ENCODE measurements at regions not wholly inside any gene's neighbourhood (a gene's known extent, or its start where the extent isn't known, plus 50 kb on each side); places are given as distances from the start of the nearest gene placed in this dataset.

- DNase-seq (ENCODE audit: low read depth in 2 of 2), result no peak
These were observed 970.5 kb upstream of the SLC35B3 start for GRCh38 chr6:9405825-9406224.

DNA sequence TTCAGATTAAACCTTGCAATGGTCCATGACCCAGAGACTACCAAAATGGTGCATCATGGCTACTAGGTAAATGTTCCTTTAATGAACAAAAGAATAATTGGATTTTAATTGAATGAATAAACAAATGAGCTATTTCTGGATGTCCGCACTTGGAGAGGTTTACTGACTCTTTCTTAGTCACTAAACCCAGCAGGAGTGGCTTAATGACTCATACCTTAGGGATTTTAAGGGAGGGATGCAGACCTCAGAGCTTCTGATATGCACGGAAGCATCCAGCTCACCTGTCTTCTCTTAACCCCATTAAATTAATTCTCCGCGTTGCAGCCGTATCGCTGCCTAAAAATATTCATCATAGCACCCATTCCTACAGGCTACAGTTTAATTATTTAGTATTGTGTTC lies 970.0 kb upstream of the SLC35B3 start:
- no peak for DNase-seq (ENCODE audit: low read depth in 2 of 2)

- DNase-seq (ENCODE audit: low read depth in 2 of 2), result no peak
These were observed 969.2 kb upstream of the SLC35B3 start for GRCh38 chr6:9404351-9405146.

DNA sequence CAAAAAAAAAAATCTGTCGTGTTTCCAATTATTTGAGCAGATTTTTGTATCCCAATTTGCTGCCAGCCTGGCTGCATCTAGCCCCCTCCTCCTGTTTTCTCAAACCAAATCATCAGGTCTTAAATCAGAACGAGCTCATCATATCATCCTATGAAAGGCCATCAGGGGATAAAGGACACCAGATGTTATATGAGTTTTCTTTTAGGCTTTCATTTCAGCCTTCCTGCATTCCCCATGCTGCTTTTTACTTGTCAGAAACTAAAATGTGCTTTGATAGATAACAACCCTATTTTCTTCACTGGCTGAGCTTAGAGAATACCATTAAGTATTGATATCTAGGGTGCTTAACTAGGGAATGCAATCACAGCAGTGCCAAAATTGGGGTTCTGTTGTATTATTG lies 968.4 kb upstream of the SLC35B3 start:
- no peak for DNase-seq (ENCODE audit: low read depth in 2 of 2)

GRCh38 chr6:9401960-9402359 lies 966.6 kb upstream of the SLC35B3 start:
- no peak for DNase-seq (ENCODE audit: low read depth in 2 of 2)

- no peak for DNase-seq (ENCODE audit: low read depth in 2 of 2)
These were observed 964.6 kb upstream of the SLC35B3 start for GRCh38 chr6:9399916-9400315.

DNA sequence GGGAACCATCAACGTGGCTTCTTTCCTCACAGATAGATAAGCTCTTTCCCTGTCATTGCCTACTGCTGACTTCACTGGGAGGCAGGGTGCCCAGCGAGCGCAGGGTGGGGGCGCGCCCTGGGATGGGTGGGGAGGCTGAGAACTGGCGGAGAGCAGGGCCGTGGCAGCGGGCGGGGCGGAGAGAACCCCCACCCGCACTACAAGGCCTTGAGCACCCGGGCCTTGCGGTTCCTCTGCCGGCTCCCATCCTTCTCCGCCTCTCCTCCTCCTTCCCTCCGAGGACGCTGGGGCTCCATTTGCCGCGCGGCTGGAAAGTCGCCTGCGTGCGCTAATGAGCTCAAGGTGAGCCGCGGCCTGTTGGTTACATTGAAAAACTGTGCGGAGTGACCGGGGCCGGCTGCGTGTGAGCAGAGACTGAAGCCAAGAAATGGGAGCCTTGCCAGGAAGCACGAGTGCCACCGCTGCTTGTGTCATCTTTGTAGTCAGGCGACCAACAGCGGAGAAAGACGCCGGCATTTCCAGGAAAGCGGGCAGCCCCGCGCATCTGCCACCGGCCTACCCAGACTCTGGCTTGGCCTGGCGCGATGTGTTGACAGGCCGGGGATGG lies 963.5 kb upstream of the SLC35B3 start:
- DNase-seq (ENCODE audit: low read depth in 2 of 2), result no peak

DNA sequence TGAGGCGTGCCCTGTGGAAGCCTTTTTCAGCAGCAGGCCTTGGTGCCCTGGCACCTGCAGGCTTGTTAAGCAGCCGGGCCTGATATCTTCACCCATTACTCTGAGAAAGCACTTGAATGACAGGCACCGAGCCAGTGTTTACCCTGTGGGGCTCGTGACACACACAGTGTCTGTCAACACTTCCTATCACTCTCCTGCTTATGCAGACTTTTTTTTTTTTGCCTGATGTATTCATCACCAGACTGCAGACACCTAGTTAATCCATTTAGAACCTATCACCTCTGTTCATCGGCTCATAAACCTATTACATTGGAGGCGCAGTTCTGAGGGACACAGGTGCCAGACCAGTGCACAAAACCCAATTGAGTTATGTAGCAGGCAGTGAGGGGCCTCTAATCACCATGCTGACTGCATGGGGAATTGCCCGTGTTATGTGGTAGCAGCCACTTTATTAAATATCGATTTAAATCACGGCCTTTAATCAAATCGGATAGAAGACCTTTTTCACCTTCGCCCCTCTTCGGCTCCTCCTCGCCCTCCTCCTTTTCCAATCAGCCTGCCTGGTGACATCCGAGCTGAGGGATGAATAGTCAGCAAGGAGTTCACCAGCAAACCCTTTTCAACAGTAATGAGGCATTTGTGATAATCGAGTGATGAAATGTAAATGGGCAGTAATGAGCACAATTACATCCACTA lies 962.9 kb upstream of the SLC35B3 start:
- no peak for DNase-seq (ENCODE audit: low read depth in 2 of 2)

DNA sequence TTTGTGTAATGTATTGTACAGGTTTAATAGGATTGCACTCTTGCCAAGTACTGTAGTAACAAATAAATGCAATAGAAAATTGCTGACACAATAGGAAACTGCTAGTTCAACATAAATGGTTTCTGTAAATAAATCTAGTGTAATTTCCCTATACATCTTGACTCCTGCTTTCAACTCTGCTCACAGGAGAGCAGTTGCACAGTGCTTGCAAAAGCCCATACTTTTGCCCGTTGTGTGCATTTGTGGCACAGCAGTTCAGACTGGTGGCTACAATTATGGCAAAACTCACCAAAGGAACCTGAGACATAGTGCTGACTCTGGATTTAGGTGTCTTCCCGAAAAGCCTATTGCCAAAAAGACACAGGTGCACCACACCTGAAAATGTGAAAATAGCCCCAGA lies 953.3 kb upstream of the SLC35B3 start:
- DNase-seq (ENCODE audit: low read depth in 2 of 2), result no peak

GRCh38 chr6:9380568-9380967 lies 945.2 kb upstream of the SLC35B3 start:
- DNase-seq (ENCODE audit: low read depth in 2 of 2), result no peak

DNA sequence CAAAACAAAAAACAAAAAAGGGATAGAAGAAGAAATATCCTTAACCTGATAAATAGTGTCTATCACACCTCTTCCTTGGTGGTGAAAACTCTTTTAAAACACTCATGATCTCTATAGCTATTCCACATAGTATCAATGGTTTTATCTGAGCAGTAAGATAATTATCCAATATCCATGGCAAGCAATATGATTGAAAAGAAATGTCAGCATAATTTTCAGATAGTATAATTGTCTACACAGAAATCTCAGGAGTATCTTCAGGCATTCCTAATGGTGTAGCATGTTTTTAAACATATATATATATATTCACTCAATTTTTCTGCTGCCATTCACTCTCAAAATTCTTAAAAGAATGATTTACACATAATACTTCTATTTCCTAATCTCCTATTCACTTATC lies 938.0 kb upstream of the SLC35B3 start:
- DNase-seq (ENCODE audit: low read depth in 2 of 2), result no peak

- no peak for DNase-seq (ENCODE audit: low read depth in 2 of 2)
These were observed 935.1 kb upstream of the SLC35B3 start for GRCh38 chr6:9370480-9370879.

DNA sequence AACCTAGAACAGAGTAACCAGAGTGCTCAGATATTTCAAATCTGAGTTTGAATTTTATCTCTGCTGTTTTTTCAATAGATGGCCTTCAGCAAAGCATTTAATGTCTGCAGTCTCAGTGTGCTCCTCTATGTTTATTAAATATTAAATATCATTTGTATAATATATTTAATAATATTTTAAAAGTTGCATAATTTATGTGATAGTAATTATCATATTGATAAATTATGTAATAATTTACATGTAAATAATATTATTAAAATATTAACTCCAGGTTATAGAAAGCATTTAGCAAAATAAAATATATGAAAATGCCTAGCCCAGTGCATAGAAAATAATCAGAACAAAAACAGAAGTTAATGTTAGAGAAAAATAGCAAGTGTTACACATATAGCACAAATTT lies 930.0 kb upstream of the SLC35B3 start:
- DNase-seq (ENCODE audit: low read depth in 2 of 2), result no peak

GRCh38 chr6:9361749-9362148 lies 926.4 kb upstream of the SLC35B3 start:
- DNase-seq (ENCODE audit: low read depth in 2 of 2), result no peak

- DNase-seq (ENCODE audit: low read depth in 2 of 2), result no peak
These were observed 925.5 kb upstream of the SLC35B3 start for GRCh38 chr6:9360881-9361280.

DNA sequence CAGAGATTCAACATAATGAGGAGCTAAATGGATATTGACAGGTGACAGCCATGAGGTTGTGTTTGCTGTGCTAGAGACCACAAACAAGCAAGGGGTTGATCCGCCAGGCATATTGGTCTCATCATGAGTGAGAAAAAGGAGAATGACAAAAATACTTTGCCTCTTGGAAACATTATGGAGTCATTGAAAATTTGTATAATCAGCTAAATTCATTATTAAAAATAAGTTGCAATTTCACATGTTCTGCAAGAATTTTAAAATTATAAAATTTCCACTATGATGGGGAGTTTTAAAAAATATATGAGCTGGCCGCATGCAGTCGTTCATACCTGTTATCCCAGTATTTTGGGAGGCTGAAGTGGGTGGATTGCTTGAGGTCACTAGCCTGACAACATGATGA lies 912.3 kb upstream of the SLC35B3 start:
- DNase-seq (ENCODE audit: low read depth in 2 of 2), result no peak

- no peak for DNase-seq (ENCODE audit: low read depth in 2 of 2)
These were observed 911.6 kb upstream of the SLC35B3 start for GRCh38 chr6:9346923-9347322.

DNA sequence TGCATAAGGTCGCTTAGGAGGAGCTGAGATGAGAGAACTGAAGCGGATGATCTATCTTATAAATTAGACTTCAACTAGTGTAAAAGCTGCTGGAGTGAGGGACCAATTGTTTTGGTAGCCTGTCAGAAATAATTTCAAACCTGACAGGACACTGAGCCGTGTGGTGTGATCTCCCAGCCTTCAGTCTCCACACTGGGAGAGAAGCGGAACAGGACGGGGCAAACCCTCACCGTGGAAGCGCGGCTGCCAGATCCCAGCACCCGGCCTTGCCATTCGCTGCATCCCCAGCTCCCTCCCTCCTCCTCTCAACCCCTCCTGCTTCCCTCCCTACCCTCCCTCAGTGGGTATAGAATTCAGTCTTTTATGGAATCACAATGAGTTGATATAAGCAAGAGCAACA lies 900.1 kb upstream of the SLC35B3 start:
- DNase-seq (ENCODE audit: low read depth in 2 of 2), result no peak

DNA sequence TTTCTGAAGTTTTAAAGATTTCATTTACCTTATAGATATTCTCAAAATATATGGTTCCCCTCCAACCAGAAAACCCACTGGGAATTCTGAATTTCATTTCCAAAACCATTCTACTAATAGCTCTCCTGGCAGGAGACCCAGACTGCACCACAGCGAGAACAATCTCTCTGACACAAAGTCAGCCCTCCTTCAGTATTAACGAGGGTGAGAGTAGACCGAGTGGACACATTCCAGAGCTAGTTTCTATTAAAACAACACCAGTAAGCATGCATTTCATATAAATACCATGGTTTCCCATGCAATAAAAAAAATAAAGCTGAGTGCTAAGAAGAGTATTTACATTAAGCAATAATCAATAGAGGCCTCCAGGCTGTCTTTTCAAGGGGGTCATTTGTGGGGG lies 899.6 kb upstream of the SLC35B3 start:
- no peak for DNase-seq (ENCODE audit: low read depth in 2 of 2)

DNA sequence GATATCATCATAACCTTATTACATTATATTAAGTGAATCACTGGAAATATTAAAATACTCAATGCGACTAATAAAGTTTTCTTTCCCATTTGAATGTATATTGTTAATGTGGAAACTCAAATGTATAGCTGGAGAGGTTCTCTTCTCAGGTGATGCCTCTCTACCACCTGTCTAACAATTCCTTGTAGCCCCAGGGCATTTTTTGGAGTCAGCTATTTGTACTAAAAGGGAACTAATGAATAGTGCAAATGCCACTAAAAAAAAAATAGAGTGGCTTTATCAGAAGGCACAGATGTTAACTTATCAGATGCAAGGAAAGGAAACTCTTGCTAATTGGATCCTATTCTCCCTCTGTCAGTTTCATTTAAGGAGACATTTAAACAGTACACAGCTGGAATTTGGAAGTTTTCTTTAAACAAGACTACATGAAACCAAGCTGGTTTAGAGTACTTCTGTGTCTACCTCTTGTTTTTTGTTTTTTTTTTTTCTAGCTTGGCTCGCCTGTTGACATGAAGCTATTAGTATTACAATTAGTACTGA lies 897.0 kb upstream of the SLC35B3 start:
- no peak for DNase-seq (ENCODE audit: low read depth in 2 of 2)

DNA sequence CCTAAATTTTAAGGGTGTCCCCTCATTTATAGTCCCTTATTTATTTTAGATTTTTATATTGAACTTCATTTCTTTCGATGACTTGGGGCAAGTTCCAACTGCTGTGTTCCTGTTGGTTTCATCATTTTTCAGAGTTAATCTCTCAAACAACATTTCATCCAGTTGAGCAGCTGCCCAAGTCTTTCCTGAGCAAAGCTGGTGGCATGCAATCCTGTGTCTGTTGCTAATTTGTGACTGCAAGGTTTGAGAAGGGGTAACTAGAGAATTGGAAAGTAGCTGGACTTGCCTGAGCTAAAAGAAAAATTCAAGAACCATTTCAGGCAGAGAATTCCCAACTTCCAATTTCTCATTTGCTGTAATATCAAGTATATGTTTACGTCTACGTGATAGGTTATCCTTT lies 881.5 kb upstream of the SLC35B3 start:
- no peak for DNase-seq (ENCODE audit: low read depth in 2 of 2)

DNA sequence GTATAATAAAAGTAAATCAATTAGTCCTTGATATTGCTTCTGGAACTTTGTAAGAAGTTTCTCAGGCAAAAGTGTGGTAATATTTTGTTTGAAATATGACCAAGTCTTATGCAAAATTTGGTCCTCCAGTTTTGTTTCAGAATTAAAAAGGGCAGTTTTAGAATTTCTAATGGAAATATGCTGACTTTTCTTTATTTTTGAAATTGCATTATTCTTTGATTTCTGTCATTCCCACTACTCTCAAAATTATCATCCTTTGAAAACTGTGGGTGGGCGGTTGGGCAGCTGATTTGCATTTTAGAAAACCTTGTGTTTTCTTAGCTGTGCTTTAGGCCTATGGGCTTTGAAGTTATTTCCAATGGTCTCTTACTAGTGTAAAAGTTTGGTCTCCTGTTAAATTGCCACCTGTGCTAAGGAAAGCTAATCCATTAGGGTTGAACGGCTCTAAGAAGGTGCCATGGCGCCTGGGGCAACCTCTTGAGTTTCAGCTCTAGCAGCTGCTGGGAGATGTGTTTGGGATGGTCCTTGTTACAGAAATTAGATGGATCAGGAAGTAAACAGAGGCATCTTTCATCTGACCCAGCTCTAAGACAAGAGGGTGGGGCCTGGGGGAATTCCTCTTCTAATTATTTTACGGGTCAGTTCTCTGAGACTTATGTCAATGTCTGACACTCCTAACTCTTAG lies 880.8 kb upstream of the SLC35B3 start:
- no peak for DNase-seq (ENCODE audit: low read depth in 2 of 2)
